ENCODE measurements at regions not wholly inside any gene's neighbourhood (a gene's known extent, or its start where the extent isn't known, plus 50 kb on each side); places are given as distances from the start of the nearest gene placed in this dataset.

DNA sequence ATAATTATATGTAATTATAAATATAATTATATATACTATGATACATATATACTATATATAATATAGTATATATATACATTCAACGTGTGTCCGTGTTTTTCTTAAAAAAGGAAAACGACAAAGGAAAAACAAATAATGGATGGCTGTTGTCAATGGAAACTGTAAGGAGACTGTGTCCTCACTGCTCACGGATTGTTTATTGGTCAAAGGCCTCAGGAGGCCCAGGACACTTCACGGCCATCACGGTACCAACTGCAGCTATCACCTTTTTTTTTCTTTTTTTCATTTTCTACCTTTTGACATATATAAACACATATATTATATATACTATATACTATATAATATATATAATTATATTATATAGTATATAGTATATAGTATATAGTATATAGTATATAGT, 113.4 kb downstream of the SPTSSA start:
- DNase-seq (ENCODE audit: low read depth): no peak

DNA sequence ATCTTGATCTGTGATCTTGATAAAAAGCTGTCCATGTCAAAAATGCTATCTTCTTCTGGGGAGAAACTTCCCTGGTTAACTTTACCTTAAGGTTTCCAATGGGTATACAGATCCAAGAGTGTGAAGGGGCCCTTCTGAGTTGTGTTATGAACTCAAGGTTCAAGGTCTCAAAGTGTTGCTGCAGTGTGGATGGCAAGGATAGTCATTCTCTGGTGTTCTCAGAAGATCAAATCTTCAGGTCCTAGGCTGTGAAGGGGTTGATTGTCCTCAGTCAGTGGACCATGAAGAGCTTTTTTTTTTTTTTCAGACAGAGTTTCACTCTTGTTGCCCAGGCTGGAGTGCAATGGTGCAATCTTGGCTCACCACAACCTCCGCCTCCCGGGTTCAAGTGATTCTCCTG, 114.4 kb downstream of the SPTSSA start:
- DNase-seq (ENCODE audit: low read depth): no peak

DNA sequence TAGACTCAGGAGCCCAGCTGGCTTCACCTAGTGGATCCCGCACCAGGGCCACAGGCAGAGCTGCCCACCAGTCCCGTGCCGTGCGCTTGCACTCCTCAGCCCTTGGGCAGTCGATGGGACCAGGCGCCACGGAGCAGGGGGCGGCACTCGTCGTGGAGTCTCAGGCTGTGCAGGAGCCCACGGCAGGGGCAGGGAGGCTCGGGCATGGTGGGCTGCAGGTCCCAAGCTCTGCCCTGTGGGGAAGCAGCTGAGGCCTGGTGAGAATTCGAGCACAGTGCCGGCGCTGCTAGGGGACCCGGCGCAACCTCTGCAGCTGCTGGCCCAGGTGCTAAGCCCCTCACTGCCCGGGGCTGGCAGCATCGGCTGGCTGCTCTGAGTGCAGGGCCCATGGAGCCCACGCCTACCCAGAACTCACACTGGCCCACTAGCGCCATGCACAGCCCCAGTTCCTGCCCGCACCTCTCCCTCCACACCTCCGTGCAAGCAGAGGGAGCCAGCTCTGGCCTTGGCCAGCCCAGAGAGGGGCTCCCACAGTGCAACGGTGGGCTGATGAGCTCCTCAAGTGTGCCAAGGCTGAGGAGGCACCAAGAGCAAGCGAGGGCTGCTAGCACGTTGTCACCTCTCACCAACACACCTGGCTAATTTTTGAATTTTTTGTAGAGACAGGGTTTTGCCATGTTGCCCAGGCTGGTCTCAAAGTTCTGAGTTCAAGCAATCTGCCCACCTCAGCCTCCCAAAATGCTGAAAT, 116.1 kb downstream of the SPTSSA start:
- DNase-seq (ENCODE audit: low read depth): no peak

DNA sequence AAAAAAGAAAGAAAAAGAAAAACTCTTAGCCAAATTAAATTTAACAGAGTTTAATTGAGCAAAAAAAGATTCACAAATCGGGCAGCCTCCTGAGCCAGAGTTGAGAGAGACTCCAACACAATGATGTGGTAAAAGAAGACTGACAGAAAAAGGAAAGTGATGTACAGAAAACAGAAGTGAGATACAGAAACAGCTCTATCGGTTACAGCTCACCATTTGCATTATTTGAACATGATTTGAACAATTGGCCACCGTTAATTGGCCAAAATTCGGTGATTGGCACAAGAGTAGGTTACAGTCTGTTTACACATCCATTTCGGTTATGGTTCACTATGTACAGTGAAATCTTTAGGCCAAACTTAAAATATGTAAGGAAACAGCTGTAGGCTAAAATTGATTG, 117.7 kb downstream of the SPTSSA start:
- DNase-seq (ENCODE audit: low read depth): no peak

DNA sequence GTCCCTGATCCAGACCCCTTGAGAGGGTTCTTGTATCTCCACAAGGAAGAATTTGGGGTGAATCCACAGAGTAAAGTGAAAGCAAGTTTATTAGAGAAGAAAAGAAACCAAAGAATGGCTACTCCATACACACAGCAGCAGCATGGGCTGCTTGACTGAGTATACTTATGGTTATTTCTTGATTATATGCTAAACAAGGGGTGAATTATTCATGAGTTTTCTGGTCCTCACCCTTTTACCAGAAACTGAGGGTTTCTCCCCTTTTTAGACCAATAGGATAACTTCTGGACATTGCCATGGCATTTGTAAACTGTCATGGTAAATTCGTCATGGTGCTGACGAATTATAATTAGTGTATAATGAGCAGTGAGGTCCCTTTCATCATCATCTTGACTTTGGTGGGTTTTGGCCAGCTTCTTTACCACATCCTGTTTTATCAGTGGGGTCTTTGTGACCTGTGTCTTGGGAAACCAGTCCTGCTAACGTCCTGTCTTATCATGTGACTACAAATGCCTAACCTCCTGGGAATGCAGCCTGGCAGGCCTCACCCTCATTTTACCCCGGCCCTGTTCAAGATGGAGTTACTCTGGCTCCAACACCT, 121.9 kb downstream of the SPTSSA start:
- no peak for DNase-seq (ENCODE audit: low read depth)

DNA sequence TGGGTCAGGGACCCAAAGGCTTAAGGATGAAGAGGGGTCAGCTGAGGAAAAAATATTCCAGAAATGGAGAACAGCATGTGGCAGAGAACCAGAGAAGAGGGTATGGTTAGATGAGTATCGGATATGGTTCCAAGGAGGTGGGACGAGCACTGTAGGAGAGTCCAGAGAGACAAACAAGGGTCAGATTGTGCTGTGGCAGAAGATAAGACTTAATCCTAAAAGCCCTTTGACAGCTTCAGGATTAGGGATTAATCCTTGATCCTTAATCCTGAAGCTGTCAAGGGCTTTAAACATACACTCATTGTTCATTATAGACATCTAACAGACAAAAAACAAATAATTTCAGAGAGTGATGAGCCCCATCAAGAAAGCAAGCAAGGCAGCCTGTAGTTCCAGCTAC, 124.0 kb downstream of the SPTSSA start:
- DNase-seq (ENCODE audit: low read depth): no peak

DNA sequence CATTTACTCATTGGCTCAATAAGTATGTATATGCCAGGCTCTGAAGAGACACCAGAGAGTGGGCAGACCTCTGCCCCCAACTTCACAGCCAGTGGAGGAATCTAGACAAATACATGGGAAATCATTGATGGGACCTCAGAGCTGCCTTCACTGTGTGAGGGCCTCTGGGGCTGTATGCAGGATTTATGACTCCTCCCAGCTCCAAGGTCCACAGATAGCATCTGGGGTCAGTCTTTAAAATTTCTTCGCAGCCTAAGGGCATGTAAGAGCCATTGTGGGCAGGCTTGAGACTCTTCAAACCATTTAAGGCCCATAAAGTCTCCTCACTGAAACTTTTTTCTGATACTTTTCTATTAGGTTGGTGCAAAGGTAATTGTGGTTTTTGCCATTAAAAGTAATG, 125.5 kb downstream of the SPTSSA start:
- no peak for DNase-seq (ENCODE audit: low read depth)

DNA sequence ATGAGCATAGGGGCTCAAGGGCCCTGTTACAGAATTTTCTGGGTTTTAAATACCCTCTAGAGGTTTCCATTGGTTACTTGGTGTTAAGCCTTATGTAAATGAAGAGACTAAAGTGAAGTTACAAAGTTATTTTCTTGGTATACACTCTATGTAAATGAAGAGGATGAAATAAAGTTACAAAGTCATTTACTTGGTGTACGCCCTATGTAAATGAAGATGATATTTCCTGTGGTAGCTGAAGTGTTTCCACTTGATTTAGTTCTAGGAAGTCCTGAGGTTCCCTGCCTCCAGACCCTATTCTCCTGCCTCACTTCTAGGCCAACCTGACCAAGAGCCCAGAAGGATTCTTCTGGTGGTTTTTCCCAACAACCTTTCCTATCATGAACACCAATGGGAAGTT, 126.1 kb downstream of the SPTSSA start:
- DNase-seq (ENCODE audit: low read depth): no peak

DNA sequence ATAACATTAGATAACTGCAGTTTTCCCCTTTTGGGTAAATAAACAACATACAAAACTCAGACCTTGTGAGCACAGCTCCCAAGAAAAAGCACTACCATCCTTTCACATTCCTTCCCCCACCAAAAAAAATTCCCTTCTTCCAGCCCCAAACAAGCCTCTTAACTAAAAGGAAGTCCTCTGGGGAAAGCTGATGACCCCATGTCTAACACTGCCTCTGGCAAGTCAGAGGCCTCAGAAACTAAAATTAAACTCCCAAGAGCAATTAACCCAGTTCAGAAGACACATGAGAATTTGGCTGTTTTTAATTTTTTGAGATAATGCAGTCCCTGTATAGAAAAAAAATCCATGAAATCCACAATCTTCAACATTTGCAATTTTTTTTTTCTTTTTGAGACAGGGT, 127.7 kb downstream of the SPTSSA start:
- DNase-seq (ENCODE audit: low read depth): no peak

DNA sequence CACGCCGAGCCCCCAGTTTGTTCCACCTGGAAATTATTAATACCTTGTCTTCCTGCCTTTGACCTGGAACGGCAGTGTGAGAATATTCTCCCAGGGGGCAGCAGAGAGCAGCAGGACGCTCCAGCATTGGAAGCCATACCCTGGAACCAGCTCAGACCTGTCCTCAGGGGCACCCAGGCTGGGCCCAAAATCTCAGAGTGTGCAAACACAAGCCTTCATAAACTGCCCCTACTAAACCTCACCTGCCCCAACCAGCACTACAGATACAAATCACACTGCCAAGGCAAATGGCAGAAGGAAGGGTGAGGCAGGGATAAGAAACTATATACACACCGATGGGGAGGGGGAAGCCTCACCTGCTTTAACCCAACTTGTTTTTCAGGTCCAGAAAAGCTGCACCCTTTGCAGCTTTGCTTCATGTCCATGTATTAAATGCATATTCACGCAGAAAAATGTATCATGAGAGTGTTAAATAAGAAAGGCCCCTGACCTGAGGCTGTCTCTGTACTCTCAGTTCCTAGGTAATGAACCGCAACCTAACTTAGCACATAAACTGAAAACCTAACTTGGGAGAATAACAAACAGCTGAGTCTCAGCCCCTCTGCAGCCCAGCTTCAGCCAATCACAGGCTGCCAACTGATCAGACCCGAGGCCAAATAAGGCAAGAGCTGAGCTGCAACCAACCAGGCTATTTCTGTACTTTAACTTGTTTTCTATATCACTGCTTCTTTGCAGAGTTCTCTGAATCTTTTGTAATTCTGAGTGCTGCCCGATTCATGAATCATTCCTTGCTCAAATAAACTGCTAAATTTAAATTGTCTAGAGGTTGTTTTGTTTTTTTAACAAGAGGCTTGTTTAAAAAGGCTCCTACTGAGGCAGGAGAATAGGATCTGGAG, 130.1 kb downstream of the SPTSSA start:
- no peak for DNase-seq (ENCODE audit: low read depth)

DNA sequence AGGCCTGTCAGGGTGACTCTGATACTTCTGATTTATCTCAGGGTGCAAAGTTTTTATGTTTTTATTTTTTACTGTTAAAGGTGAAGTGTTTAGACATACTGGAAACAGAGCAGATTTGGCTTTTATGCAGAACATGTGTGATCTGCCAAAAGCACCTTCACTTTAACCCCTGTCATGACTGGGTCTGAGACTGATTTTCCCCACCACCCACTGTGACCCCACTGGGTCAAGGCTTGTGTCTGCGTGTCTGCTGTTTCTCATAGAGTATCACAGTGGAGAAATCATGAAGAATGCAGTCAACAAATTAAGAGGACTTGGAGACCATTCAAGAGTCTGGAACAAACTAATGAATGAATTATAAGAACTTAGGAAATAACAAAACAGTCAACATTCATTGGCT, 131.2 kb downstream of the SPTSSA start:
- DNase-seq (ENCODE audit: low read depth): no peak

DNA sequence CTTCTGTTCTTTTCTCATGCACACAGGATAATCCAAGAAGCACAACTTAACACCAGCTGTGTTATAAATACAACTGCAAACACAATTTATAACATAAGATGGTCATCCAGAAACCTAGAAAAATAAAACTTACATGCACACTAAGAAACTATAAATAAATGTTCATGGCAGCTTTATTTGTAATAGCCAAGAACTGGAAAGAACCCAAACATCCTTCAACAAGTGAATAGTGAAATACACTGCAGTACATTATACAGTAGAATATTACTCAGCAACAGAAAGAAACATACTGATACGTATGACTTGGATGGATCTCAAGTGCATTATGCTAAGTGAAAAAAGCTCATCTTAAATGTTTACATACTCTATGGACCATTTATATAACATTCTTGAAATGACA, 132.7 kb downstream of the SPTSSA start:
- DNase-seq (ENCODE audit: low read depth): no peak

DNA sequence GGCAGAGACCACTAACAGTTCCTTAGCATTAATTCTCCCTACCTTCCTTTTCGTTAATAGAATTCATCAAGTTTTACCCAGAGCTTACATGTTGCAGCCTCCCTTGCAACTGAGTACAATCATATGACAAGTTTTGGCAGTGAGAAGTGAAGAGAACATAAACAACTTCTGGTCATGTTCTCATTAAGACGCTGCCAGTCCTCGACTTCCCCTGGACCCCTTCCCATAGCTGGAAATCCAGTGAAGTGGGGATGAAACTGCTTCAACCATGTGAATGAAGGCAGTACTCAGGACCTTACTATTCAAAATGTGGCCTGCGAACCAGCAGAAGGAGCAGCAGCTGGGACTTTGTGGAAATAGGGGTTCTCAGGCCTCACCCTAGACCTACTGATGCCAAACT, 133.9 kb downstream of the SPTSSA start:
- DNase-seq (ENCODE audit: low read depth): no peak

DNA sequence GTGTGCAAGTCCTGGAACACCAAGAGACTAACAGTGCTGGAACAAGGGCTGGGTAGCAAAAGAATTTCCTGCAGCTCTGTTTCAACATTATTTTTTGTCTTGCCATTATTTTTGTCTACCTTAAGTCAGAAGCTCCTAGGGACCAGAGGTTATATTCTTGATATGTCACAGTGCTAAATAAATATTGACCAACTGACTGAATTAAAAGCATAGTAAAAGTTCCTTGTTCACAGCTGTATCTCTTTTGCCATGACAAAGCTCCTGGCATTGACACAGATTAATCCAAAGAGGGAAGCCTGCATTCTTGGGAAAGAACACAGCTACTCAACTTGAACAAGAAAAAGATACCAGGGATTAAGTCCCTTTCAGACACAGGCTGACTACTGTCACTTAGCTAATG, 136.5 kb downstream of the SPTSSA start:
- DNase-seq (ENCODE audit: low read depth): no peak

DNA sequence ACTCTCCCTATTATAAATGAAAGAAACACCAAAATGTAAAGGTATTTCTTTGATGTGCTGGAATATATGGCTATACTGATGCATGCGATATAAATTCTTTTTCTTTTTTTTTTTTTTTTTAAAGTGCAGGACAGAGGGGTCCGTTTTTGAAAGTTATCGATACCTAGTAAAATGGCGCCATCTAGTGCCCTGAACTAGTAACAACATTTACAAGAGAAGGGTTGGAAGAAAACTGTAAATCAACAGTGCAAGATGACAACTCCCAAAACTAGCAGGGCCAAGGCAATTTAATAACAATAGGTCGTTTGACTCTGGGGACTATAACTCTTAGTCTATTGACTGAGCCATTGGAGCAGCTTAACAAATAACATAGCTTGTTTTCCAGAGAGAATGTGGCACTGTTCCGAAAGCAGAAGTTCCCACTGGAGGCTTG, 137.7 kb downstream of the SPTSSA start:
- DNase-seq (ENCODE audit: low read depth): no peak

DNA sequence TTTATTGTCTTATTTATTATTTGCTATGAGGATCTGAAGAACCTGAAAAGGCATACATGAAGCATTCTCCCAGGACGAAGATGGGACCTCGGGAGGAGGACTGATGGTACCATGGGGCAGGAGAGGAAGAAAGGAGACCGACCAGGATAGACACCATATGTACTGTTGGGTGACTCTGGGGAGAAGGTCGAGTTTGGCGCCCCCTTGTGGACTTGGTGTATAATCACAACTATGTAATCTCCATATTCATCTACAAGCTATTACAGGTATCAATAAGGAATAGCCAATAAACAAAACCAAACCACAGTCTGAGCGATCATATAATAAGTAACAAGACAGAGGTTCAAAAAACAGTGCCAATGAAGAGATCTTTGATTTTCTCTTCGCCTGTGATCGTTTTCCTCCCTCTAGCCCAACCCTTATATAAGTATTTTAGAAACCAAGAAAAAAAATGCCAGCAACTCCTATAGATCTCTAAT, 139.1 kb downstream of the SPTSSA start:
- peak; percentile 29 for DNase-seq (ENCODE audit: low read depth)

DNA sequence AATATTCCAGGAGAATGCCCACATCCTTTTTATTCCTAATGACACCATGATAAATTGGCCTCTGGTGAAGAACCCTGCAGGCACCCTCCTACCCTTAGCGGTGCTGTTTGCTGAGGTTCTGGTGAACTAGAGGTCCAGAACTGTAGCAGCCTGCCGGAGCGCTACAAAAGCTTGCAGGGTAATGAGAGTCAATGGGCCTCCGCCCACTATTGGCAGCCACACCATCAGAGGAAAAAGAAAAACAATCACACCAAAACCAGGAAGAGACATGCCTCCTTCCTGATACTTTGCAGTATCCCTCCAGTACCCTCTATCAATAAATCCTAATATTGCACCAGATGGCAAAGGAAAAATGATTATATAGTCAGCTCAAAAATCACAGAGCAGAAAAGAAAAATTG, 142.9 kb downstream of the SPTSSA start:
- no peak for DNase-seq (ENCODE audit: low read depth)

DNA sequence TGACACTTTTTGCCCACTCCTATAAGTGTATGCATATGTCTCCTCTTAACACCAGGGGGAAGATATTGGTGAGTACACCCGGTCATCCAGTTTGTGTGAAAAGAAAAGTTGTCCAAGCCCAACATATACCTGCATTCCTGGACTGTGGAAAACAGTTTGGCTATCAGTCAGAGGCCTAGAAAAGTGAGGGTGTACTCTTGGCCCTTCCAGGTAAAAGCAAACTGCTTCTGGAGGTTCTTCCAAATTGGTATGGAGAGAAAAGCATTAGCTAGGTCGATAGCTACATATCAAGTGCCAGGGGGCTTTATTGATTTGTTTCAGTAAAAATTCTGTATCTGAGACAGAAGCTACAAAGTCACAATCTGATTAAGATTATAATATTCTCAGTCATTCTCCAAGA, 144.0 kb downstream of the SPTSSA start:
- DNase-seq (ENCODE audit: low read depth): no peak

DNA sequence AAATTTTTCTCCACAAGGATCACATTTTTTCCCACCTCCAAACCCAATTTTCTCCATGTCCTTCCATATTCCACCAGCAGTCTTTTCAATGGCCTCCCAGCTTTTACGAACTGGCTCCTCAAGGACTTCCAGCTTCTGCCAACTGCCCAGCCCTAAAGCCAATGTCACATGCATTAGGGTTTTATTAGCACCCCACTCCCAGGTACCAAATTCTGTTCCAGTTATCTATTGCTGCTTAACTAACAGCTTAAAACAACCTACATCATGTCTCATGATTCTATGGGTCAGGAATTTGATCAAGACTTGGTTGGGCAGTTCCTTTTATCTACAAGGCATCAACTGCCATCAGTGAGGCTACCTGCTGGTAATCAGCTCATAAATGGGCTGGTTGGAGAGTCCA, 151.3 kb downstream of the SPTSSA start:
- DNase-seq (ENCODE audit: low read depth): no peak

DNA sequence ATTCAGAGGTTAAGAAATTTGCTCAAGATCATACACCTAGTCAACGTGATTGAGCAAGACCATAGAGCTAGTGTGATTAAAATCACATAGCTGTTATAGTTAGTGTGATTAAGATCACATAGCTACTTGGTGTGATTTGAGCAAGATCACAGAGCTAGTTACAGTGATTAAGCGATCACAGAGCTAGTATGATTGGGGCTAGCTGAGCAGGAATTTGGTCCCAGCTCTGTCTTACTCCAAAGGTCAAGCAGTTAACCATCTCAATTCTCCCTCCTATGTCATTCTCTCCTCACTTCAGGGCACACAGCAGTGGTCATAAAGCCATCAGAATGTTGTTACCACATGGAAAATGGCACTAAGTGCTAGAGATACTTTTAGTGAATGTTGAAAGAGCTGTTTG, 158.2 kb downstream of the SPTSSA start:
- DNase-seq (ENCODE audit: low read depth): no peak

DNA sequence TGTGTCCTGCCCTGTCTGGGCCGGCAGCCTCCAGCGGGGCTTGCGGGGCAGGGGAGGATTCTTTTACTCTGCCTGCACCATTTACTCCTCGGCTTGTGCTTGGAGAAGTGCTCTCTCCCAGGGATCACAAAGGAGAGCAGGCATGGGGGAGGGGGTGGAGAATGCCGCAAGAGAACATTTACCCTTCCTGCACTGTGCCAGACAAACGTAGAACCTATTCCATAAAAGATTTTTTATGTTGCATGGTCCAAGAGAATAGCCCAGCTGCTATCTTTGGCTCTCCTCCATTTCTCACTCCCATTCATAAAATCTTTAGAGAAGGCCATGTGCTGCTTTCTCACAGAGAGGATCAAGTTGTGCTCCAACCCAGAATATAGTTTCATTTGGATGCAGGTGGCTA, 159.4 kb downstream of the SPTSSA start:
- DNase-seq (ENCODE audit: low read depth): no peak

DNA sequence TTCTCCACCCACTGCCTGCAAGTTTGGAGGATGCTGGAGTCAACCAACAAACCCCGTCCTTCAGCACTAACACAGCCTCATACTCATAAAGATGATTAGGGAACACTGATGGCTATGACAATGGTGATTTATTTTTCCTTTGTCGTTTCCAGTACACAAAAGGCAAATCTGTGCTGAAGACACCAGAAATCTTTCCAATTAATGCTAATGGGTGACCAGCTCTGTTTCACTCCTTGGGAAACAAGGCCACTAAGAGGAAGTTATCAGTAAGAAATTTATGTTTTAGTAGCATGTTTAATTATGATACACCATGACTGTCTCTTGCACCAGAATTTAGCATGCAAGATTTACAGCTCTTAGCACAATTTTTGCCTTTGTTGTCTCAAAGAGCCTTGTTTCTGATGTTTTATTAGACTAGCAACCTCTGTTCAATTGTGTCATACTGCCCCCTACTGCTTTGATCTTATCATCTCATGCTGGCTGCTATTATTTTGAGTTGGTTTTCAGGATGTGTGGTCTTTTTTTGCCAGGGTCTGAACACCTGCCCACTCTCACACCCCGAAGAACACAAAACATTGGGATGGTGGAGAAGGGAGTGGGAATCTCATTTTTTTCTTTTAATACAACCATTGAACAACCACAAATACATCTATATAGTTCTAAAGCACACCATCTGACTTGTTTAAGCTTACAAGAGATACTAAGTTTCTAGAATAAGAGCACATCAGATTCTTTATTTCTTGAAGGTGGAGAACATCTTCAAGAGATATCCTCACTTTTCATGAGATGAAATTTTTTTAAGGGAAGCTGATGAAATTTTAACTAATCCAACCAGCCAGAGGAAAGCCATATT, 160.9 kb downstream of the SPTSSA start:
- no peak for DNase-seq (ENCODE audit: low read depth)

All from T-helper 22 cell (primary cell).